Activated T-cell treated with anti-CD3 and anti-CD28 coated beads, Interleukin-2, amount 50 U/mL, for 4 hours (primary cell): ENCODE measurements at regions not wholly inside any gene's neighbourhood (a gene's known extent, or its start where the extent isn't known, plus 50 kb on each side); places are given as distances from the start of the nearest gene placed in this dataset.
A peak's percentile ranks its signal among the peaks of the same experiment; 100 is the strongest.

Experiments
- ATAC-seq, 2 donors: fragments of 200-7000 bp; cut with Tn5 transposase; one replicate each; pipeline ENCODE4 v1.10.0; 2021
- DNase-seq: peaks from one replicate; pipeline ENCODE4 v3.0.0-alpha.2; 2020
- H3K27me3 Mint-ChIP-seq: one replicate; pipeline ENCODE4 v1.8.0; 2021; ENCODE audit warnings: low read depth, mixed read lengths
- H3K36me3 Mint-ChIP-seq: one replicate; pipeline ENCODE4 v1.8.0; 2022; ENCODE audit warnings: mixed read lengths; ENCODE audit not compliant: insufficient read depth
- H3K4me1 Mint-ChIP-seq: one replicate; pipeline ENCODE4 v1.8.0; 2021; ENCODE audit warnings: low read depth, mixed read lengths
- H3K4me3 Mint-ChIP-seq: one replicate; pipeline ENCODE4 v1.8.0; 2021; ENCODE audit warnings: mild to moderate bottlenecking, moderate library complexity, mixed read lengths
- H3K9me3 Mint-ChIP-seq: one replicate; pipeline ENCODE4 v1.8.0; 2021; ENCODE audit warnings: mixed read lengths

DNA sequence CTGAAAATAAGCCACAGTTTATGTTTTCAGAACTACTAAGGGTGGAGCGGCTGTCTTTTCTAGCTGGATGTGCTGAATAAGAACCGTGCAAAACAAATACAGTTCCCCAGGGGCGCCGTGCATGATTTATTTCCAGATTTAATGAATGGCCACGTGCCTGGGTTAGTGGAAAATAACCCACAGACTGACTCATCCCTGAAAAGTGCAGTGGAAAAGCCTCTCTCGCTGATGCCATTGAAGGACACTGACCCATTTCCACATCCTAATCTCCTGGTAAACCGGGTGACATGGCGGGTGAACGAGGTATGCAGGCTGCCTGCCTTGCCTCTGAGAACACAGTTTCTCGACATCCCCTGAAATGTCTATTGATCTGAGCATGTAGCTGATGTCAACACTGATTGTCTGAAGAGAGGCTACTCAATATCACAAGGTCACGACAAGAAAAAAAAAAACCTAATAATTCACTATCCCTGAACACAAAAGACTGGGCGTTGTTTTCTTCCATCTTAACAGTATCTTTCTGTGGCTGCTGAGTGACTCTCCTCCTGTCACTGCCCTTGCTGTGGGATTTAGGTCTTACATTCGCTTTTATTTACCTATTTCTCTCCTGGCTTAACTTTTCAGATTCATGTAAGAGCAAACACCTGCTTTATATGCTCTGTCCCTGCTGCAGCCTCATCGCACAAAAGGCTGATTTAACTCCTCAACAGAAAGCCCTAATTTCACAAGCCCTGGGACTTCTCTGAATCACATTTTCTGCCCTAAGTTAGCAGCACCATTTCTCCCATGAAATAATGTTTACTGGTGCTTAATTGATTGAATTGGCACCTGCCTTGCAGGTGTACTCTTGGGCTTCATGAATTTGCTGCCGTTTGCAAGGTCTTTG, 76.9 kb upstream of the SCOC start:
- H3K36me3 Mint-ChIP-seq: no peaks in the 10 kb centered on the region
- H3K9me3 Mint-ChIP-seq: no peaks in the 10 kb centered on the region
- no peak overlapping the region for H3K4me3 Mint-ChIP-seq
- no peaks in the 10 kb centered on the region for H3K27me3 Mint-ChIP-seq
- no peaks in the 10 kb centered on the region for H3K4me1 Mint-ChIP-seq
- ATAC-seq: no peak
- no peak for DNase-seq

GRCh38 chr4:140293979-140294378, 79.5 kb upstream of the SCOC start:
- no peak for ATAC-seq
- Mint-ChIP-seq H3K27me3 (no peaks in the 10 kb centered on the region), H3K4me1 (no peaks in the 10 kb centered on the region), H3K4me3 (no peak overlapping the region), H3K9me3 (no peaks in the 10 kb centered on the region), H3K36me3 (no peaks in the 10 kb centered on the region)
- no peak for DNase-seq

DNA sequence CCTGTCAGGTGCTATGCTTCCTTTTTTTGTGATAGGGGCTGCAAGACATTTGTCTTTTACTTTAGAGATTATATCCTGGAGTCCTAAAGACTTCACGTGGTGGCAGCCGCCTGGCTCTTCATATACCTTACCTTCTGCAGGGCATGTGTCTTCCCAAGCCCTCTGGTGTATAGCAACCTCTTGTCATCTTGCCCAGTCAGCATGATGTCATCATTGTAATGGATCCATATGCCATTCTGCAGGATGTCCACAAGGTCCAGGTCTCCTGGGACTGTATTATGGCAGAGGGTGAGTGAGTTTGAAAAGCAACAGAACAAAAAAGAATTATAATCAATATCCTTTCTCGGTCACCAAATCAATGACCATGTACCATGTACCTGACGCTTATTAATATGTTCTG, 82.2 kb upstream of the SCOC start:
- Mint-ChIP-seq H3K36me3 (no peaks in the 10 kb centered on the region), H3K27me3 (no peaks in the 10 kb centered on the region), H3K4me1 (no peaks in the 10 kb centered on the region), H3K9me3 (no peaks in the 10 kb centered on the region), H3K4me3 (no peak overlapping the region)
- ATAC-seq (no peak), DNase-seq (no peak)

GRCh38 chr4:140289486-140289885, 84.0 kb upstream of the SCOC start:
- H3K36me3 Mint-ChIP-seq: no peaks in the 10 kb centered on the region
- H3K4me3 Mint-ChIP-seq: no peak overlapping the region
- H3K4me1 Mint-ChIP-seq: no peaks in the 10 kb centered on the region
- ATAC-seq (no peak), DNase-seq (no peak)
- no peaks in the 10 kb centered on the region for H3K27me3 Mint-ChIP-seq
- no peaks in the 10 kb centered on the region for H3K9me3 Mint-ChIP-seq

DNA sequence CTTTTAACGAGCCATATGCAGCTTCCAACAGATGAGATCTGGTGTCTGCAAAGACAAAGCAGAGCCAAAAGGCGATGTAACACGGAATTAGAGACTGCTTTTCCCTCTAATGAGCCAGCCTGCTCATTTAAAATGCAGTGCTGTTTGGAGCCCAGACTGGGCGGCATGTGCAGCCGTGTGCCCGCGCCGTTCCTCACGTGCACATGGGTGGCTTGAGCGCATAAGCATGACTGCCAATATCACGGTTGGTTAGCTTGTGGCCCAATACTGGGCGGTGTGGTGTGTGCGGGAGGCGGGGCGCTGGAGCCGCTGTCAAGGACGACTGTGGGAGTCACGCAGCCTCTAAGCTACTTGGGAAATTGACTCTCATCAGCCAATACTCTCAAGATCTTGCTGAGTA, 87.0 kb upstream of the SCOC start:
- peaks cover 14% of the 10 kb centered on the region for H3K27me3 Mint-ChIP-seq
- ATAC-seq (no peak), DNase-seq (no peak)
- H3K36me3 Mint-ChIP-seq: no peaks in the 10 kb centered on the region
- H3K9me3 Mint-ChIP-seq: no peaks in the 10 kb centered on the region
- no peaks in the 10 kb centered on the region for H3K4me1 Mint-ChIP-seq
- H3K4me3 Mint-ChIP-seq: no peak overlapping the region

DNA sequence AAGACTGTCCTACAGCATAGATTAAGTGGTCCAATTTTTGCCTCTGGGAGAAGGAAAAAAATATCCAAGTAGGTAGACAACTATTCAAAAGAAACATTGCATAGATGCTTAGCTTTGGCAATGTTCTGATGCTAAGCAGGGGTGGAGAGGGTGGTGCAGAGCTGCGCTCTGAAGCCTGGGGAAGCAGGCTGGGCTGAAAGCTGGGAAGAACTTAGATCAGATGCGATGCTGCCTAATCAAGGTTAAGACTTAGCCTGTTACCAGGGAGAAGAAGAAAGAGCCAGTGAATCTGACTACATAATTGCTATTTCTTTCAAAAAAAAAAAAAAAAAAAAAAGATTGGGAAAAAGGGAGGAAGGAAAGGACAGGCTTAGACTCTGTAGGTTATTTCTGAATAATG, 89.0 kb upstream of the SCOC start:
- DNase-seq: no peak
- no peak overlapping the region for H3K4me3 Mint-ChIP-seq
- no peaks in the 10 kb centered on the region for H3K4me1 Mint-ChIP-seq
- peaks cover 27% of the 10 kb centered on the region for H3K27me3 Mint-ChIP-seq
- ATAC-seq: no peak
- H3K9me3 Mint-ChIP-seq: no peaks in the 10 kb centered on the region
- no peaks in the 10 kb centered on the region for H3K36me3 Mint-ChIP-seq

GRCh38 chr4:140281828-140282552, 91.5 kb upstream of the SCOC start:
- no peaks in the 10 kb centered on the region for H3K36me3 Mint-ChIP-seq
- DNase-seq (no peak), ATAC-seq (no peak)
- H3K4me1 Mint-ChIP-seq: no peaks in the 10 kb centered on the region
- peaks cover 29% of the 10 kb centered on the region for H3K27me3 Mint-ChIP-seq
- no peaks in the 10 kb centered on the region for H3K9me3 Mint-ChIP-seq
- no peak overlapping the region for H3K4me3 Mint-ChIP-seq

DNA sequence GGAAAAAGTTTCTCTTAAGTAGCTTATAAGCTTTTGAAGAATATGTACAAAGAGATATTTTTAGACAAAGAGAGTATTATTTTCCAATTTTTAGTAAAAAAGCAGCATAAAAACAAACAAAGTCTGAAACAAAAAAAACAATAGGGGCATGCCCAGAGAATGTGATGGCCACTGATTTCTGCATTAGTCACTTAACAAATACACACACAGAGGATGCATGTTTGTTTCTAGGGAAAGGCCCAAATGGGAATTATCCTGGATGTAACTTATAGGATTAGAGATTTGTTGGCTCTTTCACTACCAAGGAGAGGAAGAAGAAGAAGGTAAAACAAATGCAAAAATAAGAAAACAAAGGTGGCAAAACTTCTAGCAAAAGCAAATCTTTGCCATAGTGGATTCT, 95.9 kb upstream of the SCOC start:
- Mint-ChIP-seq H3K4me3 (no peak overlapping the region), H3K4me1 (no peaks in the 10 kb centered on the region), H3K27me3 (peaks cover 17% of the 10 kb centered on the region), H3K9me3 (no peaks in the 10 kb centered on the region), H3K36me3 (no peaks in the 10 kb centered on the region)
- DNase-seq (no peak), ATAC-seq (no peak)

DNA sequence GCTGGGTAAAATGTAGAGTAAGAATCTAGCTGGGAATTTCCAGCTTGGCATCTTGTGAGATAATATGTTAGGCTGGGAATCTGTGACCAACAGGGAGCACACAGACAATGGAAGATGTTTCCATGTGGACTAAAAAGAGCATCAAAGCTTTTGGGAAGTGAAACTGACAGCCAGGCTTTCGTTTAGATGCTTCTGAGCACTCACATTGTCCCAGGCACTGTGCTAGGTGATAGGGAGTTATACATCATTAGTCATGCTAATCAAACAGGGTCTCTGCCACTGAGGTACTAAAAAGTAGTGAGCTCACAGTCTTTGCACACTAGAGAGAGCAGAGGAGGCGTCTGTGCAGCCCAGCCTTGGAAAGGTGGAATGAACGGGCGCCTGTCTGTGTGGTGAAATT, 101.9 kb upstream of the SCOC start:
- ATAC-seq: no peak
- no peaks in the 10 kb centered on the region for H3K36me3 Mint-ChIP-seq
- DNase-seq: no peak
- H3K27me3 Mint-ChIP-seq: no peaks in the 10 kb centered on the region
- no peak overlapping the region for H3K4me3 Mint-ChIP-seq
- no peaks in the 10 kb centered on the region for H3K4me1 Mint-ChIP-seq
- H3K9me3 Mint-ChIP-seq: no peaks in the 10 kb centered on the region

- no peaks in the 10 kb centered on the region for H3K9me3 Mint-ChIP-seq
- H3K4me3 Mint-ChIP-seq: no peak overlapping the region
- no peaks in the 10 kb centered on the region for H3K27me3 Mint-ChIP-seq
- no peak for ATAC-seq
- no peaks in the 10 kb centered on the region for H3K4me1 Mint-ChIP-seq
- H3K36me3 Mint-ChIP-seq: no peaks in the 10 kb centered on the region
- DNase-seq: no peak
Observed at GRCh38 chr4:140269369-140269768, 104.1 kb upstream of the SCOC start.

DNA sequence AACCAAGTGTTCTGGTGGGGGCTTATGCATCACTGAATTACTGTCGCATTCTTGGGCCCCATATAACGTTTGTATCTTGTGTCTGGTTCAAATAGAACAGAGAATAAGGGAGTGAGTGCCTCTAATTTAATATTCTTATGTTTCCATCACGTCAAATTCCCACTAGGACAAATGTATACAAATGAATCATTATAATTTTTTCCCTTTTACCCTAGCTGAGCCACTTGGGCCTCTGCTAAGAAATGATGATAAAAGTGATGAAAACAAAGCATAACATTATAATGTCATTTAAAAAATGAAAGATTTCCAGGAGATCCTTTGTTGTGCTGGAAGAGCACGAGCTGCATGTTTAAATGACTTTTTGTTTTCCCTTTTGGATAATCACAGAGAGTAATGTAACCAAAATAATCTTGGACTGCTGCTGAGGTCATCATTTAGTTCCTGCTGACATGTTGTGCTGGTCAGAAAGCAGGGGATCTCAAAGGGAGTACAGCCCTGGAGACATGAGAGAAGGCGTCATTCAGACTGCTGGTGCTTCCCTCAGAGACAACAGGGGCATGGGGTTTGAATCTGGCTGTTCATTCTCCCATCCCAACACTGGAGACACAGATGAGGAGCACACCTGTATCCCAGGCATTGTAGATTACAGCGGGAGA, 105.1 kb upstream of the SCOC start:
- no peak overlapping the region for H3K4me3 Mint-ChIP-seq
- no peaks in the 10 kb centered on the region for H3K36me3 Mint-ChIP-seq
- peaks cover 3% of the 10 kb centered on the region for H3K27me3 Mint-ChIP-seq
- ATAC-seq: no peak
- no peaks in the 10 kb centered on the region for H3K9me3 Mint-ChIP-seq
- H3K4me1 Mint-ChIP-seq: no peaks in the 10 kb centered on the region
- no peak for DNase-seq

DNA sequence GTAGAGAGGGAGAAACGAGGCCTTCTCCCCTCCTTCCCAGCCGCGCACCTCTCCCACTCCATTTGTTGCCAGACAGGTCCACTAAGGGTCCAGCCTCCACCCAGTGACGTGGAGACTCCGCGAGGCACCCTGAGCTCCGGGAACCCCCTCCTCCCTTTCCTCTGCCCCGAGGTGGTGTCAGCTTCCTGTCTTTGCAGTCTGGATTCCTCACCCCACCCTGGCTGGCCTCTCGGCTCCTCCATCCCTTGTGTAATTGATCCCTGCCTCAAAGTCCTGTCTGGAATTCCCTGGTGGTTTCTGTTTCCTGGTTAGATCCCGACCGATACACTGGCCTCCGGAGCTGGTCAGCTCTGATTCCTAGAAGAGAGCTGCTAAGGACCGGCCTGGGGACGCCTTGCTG, 105.9 kb upstream of the SCOC start:
- no peak for ATAC-seq
- Mint-ChIP-seq H3K27me3 (peaks cover 5% of the 10 kb centered on the region), H3K36me3 (no peaks in the 10 kb centered on the region), H3K9me3 (no peaks in the 10 kb centered on the region), H3K4me1 (no peaks in the 10 kb centered on the region), H3K4me3 (no peak overlapping the region)
- no peak for DNase-seq

DNA sequence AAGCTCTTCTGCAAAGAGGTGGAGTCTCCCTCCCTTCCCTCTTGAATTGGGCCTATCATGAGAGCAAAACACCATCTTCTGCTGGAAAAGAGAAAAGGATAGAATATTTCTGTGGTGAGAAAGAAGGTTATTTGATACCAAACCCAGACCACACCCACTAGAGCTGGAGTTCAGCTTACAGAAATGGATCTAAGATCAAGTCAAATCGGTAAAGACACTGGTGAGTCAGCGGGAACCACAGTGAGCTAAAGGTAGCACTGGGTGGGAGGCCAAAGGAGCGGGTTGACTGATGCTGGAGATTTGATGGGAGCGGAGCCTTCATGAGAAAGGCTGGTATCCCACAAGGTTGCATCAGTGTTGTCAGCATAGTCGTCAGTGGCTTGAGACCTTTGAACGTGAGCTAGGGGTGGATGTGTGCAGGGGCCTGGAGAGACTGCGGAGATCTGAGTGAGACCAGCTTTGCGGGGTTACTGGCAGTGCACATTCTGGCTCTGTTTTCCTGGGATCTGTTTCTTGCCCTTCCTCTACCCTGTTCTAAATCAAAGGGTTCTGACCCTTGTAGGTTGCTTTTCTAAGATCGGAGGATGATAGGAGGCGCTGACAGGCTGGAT, 106.4 kb upstream of the SCOC start:
- ATAC-seq (peak; percentile 51 to 61), DNase-seq (no peak)
- Mint-ChIP-seq H3K4me1 (no peaks in the 10 kb centered on the region), H3K4me3 (no peak overlapping the region), H3K36me3 (no peaks in the 10 kb centered on the region), H3K27me3 (peaks cover 5% of the 10 kb centered on the region), H3K9me3 (no peaks in the 10 kb centered on the region)

- H3K9me3 Mint-ChIP-seq: no peaks in the 10 kb centered on the region
- H3K4me1 Mint-ChIP-seq: no peaks in the 10 kb centered on the region
- no peaks in the 10 kb centered on the region for H3K36me3 Mint-ChIP-seq
- no peak overlapping the region for H3K4me3 Mint-ChIP-seq
- H3K27me3 Mint-ChIP-seq: peaks cover 19% of the 10 kb centered on the region
- ATAC-seq: no peak
- no peak for DNase-seq
Observed at GRCh38 chr4:140260227-140260626, 106.2 kb upstream of the MAML3 start.
